ENCODE measurements at regions not wholly inside any gene's neighbourhood (a gene's known extent, or its start where the extent isn't known, plus 50 kb on each side); places are given as distances from the start of the nearest gene placed in this dataset.

DNA sequence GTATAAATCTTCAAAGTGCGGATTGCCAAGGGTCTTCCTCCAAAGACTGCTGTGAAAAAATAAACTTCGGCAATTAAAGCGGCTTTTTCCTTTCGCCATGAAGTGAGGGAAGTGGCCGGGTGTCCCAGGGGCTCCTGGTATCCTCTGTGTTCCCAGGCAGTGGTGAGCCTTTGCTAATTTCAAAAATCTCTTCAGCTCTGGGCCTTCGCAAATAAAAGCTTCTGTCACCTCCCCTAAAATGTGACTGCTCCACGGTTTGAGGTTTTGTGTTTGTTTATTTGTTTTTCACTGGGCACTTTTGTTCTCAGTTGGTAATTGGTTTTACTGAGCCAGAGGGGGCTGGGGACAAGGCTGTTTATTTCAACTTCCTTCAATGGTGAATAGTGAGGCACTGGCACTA is 270.1 kb upstream of the POU3F3 start:
- H3K4me3 ChIP-seq (replicated peaks; ENCODE audit: insufficient read depth, low read length), result no peak overlapping the region
- H3K27me3 ChIP-seq (ENCODE audit: insufficient read depth, poor library complexity, severe bottlenecking), result no peaks in the 10 kb centered on the region
- no peak for DNase-seq (ENCODE audit: low read depth in 1 of 2, low spot score in 1 of 2)
- TF ChIP-seq POLR2AphosphoS5 (IDR thresholded peaks at IDR 0.05; ENCODE audit: low read depth) (no peak), SPI1 (IDR thresholded peaks at IDR 0.05; ENCODE audit: borderline replicate concordance, low read depth) (no peak), GABPA (IDR thresholded peaks at IDR 0.05; ENCODE audit: low read depth) (no peak)
- TF ChIP-seq, protein P1, sequence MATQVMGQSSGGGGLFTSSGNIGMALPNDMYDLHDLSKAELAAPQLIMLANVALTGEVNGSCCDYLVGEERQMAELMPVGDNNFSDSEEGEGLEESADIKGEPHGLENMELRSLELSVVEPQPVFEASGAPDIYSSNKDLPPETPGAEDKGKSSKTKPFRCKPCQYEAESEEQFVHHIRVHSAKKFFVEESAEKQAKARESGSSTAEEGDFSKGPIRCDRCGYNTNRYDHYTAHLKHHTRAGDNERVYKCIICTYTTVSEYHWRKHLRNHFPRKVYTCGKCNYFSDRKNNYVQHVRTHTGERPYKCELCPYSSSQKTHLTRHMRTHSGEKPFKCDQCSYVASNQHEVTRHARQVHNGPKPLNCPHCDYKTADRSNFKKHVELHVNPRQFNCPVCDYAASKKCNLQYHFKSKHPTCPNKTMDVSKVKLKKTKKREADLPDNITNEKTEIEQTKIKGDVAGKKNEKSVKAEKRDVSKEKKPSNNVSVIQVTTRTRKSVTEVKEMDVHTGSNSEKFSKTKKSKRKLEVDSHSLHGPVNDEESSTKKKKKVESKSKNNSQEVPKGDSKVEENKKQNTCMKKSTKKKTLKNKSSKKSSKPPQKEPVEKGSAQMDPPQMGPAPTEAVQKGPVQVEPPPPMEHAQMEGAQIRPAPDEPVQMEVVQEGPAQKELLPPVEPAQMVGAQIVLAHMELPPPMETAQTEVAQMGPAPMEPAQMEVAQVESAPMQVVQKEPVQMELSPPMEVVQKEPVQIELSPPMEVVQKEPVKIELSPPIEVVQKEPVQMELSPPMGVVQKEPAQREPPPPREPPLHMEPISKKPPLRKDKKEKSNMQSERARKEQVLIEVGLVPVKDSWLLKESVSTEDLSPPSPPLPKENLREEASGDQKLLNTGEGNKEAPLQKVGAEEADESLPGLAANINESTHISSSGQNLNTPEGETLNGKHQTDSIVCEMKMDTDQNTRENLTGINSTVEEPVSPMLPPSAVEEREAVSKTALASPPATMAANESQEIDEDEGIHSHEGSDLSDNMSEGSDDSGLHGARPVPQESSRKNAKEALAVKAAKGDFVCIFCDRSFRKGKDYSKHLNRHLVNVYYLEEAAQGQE (IDR thresholded peaks at IDR 0.05; ENCODE audit: insufficient replicate concordance, low read depth), result no peak
- TF ChIP-seq, protein P2, sequence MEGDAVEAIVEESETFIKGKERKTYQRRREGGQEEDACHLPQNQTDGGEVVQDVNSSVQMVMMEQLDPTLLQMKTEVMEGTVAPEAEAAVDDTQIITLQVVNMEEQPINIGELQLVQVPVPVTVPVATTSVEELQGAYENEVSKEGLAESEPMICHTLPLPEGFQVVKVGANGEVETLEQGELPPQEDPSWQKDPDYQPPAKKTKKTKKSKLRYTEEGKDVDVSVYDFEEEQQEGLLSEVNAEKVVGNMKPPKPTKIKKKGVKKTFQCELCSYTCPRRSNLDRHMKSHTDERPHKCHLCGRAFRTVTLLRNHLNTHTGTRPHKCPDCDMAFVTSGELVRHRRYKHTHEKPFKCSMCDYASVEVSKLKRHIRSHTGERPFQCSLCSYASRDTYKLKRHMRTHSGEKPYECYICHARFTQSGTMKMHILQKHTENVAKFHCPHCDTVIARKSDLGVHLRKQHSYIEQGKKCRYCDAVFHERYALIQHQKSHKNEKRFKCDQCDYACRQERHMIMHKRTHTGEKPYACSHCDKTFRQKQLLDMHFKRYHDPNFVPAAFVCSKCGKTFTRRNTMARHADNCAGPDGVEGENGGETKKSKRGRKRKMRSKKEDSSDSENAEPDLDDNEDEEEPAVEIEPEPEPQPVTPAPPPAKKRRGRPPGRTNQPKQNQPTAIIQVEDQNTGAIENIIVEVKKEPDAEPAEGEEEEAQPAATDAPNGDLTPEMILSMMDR (IDR thresholded peaks at IDR 0.05; ENCODE audit: insufficient read depth, low read length), result no peak
- no peak overlapping the region for H3K27ac ChIP-seq (replicated peaks)

DNA sequence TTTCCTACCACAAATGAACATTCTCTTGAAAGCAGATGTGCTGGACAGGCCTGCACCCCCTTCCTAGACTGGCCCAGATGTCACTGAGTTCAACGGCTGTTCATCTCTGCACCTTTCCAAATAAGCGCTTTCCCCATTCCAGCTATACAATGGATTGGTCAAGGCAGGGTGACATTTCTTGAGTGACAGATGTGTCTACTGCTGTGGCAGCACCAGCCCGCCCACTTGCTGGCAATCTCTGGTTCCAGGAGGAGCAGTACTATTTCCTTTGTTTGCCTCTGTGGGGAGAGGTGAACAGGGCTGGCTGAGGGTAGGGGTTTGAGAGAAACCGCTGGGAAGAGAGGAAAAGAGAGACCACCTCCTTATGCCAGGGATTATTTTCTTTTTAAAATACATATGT is 269.5 kb upstream of the POU3F3 start:
- DNase-seq (ENCODE audit: low read depth in 1 of 2, low spot score in 1 of 2), result no peak
- no peak for TF ChIP-seq POLR2AphosphoS5 (IDR thresholded peaks at IDR 0.05; ENCODE audit: low read depth)
- TF ChIP-seq, protein P1 (IDR thresholded peaks at IDR 0.05; ENCODE audit: insufficient replicate concordance, low read depth), result no peak
- TF ChIP-seq, protein P2 (IDR thresholded peaks at IDR 0.05; ENCODE audit: insufficient read depth, low read length), result no peak
- TF ChIP-seq SPI1 (IDR thresholded peaks at IDR 0.05; ENCODE audit: borderline replicate concordance, low read depth), result no peak
- TF ChIP-seq GABPA (IDR thresholded peaks at IDR 0.05; ENCODE audit: low read depth), result no peak
- Histone ChIP-seq H3K27me3 (ENCODE audit: insufficient read depth, poor library complexity, severe bottlenecking) (no peaks in the 10 kb centered on the region), H3K27ac (replicated peaks) (no peak overlapping the region), H3K4me3 (replicated peaks; ENCODE audit: insufficient read depth, low read length) (no peak overlapping the region)

DNA sequence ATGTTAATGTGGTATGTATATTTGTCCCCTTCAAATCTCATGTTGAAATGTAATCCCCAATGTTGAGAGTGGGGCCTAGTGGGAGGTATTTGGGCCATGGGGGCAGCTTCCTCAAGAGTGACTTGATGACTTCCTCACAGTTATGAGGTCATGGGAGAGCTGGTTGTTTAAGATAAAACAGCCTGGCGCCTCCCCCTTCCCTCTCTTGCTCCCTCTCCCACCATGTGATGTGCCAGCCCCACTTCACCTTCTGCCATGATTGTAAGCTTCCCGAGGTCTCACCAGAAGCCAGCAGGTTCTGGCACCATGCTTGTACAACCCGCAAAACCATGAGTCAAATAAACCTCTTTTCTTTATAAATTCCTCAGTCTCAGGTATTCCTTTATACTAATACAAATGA is 258.3 kb upstream of the POU3F3 start:
- TF ChIP-seq, protein P1 (IDR thresholded peaks at IDR 0.05; ENCODE audit: insufficient replicate concordance, low read depth), result no peak
- no peak for TF ChIP-seq SPI1 (IDR thresholded peaks at IDR 0.05; ENCODE audit: borderline replicate concordance, low read depth)
- TF ChIP-seq, protein P2 (IDR thresholded peaks at IDR 0.05; ENCODE audit: insufficient read depth, low read length), result no peak
- no peak for TF ChIP-seq GABPA (IDR thresholded peaks at IDR 0.05; ENCODE audit: low read depth)
- peak in 1 of 2 experiments; percentile 4 for DNase-seq (ENCODE audit: low read depth in 1 of 2, low spot score in 1 of 2)
- Histone ChIP-seq H3K27me3 (ENCODE audit: insufficient read depth, poor library complexity, severe bottlenecking) (no peaks in the 10 kb centered on the region), H3K27ac (replicated peaks) (no peak overlapping the region), H3K4me3 (replicated peaks; ENCODE audit: insufficient read depth, low read length) (no peak overlapping the region)

All from HL-60 (cell line).